H1 (cell line): ENCODE measurements at regions not wholly inside any gene's neighbourhood (a gene's known extent, or its start where the extent isn't known, plus 50 kb on each side); places are given as distances from the start of the nearest gene placed in this dataset.

Experiments used
- CTCF ChIA-PET: fragments of 300-600 bp; sonication (Branson Sonifier 250); formaldehyde crosslinking; loops from one replicate; lab custom pipeline; 2021; ENCODE audit not compliant: partially characterized antibody; lab: Charles Lee
- POLR2A ChIA-PET: fragments of 300-600 bp; sonication (Branson Sonifier 250); formaldehyde crosslinking; loops from one replicate; lab custom pipeline; 2021; ENCODE audit warnings: inconsistent platforms; ENCODE audit not compliant: partially characterized antibody; lab: Charles Lee
- DNase-seq, 2 experiments: peaks; one replicate each; pipeline versions ENCODE4 v3.0.0 to v3.0.0-alpha.2; 2010 to 2022; ENCODE audit warnings: low spot score in 2 of 2, low read depth in 1 of 2, mixed read lengths in 1 of 2
- FAIRE-seq: peaks from 2 replicates; lab custom pipeline; 2011; peaks lifted over from hg19 to GRCh38; lab: Jason Lieb, UNC
- H2AFZ ChIP-seq: 2 replicates; pipeline ENCODE4 v1.8.1; 2012; ENCODE audit warnings: low read length, inconsistent platforms
- H2AK5ac ChIP-seq: 2 replicates; pipeline ENCODE4 v1.6.1; 2013; ENCODE audit warnings: low read depth, low read length
- H2BK120ac ChIP-seq: replicated peaks from 2 replicates; pipeline ENCODE3; 2013; ENCODE audit warnings: low read depth, low read length, inconsistent platforms
- H2BK12ac ChIP-seq: 2 replicates; pipeline ENCODE4 v1.6.1; 2013; ENCODE audit warnings: low read depth, low read length
- H2BK15ac ChIP-seq: 2 replicates; pipeline ENCODE4 v1.6.1; 2013; ENCODE audit warnings: low read length
- H2BK20ac ChIP-seq: 2 replicates; pipeline ENCODE4 v1.6.1; 2013; ENCODE audit warnings: low read length
- H2BK5ac ChIP-seq: 2 replicates; pipeline ENCODE4 v1.6.1; 2013; ENCODE audit warnings: low read depth, low read length
- H3K14ac ChIP-seq: 2 replicates; pipeline ENCODE4 v1.6.1; 2013; ENCODE audit warnings: inconsistent platforms; ENCODE audit not compliant: insufficient read length
- H3K18ac ChIP-seq: 2 replicates; pipeline ENCODE4 v1.6.1; 2013; ENCODE audit warnings: low read length; ENCODE audit errors: extremely low read depth
- H3K23ac ChIP-seq: 2 replicates; pipeline ENCODE4 v1.6.1; 2013; ENCODE audit warnings: inconsistent platforms; ENCODE audit not compliant: insufficient read length
- H3K23me2 ChIP-seq: 2 replicates; pipeline ENCODE4 v1.6.1; 2013; ENCODE audit warnings: low read depth, low read length
- H3K27ac ChIP-seq: 2 replicates; pipeline ENCODE4 v1.6.1; 2011; ENCODE audit warnings: low read depth, low read length, inconsistent platforms
- H3K27me3 ChIP-seq, 4 experiments: replicated peaks in 1 of 4; 1 replicate in 1 of 4; 2 replicates in 3 of 4; pipeline versions ENCODE4 v1.6.1 to v1.8.1; 2011 to 2013; ENCODE audit warnings: low read length in 3 of 4, mild to moderate bottlenecking in 3 of 4, inconsistent platforms in 2 of 4, mixed read lengths in 2 of 4, moderate library complexity in 1 of 4; ENCODE audit not compliant: control insufficient read depth in 3 of 4, insufficient read depth in 3 of 4; ENCODE audit errors: extremely low read depth in 1 of 4
- H3K36me3 ChIP-seq, 4 experiments: 2 replicates each; pipeline versions ENCODE4 v1.6.1 to v1.8.1; 2011 to 2013; ENCODE audit warnings: mild to moderate bottlenecking in 4 of 4, low read length in 3 of 4, moderate library complexity in 2 of 4, control low read depth in 1 of 4, inconsistent platforms in 1 of 4; ENCODE audit not compliant: insufficient read depth in 4 of 4, control insufficient read depth in 2 of 4
- H3K4ac ChIP-seq: replicated peaks from 2 replicates; pipeline ENCODE3; 2013; ENCODE audit warnings: low read length, low read depth, mixed read lengths, inconsistent platforms; ENCODE audit not compliant: insufficient read length
- H3K4me1 ChIP-seq, 4 experiments: replicated peaks in 1 of 4; 1 replicate in 1 of 4; 2 replicates in 3 of 4; pipeline versions ENCODE4 v1.6.1 to v1.8.1; 2011 to 2013; ENCODE audit warnings: low read length in 3 of 4, inconsistent platforms in 2 of 4, mixed read lengths in 1 of 4; ENCODE audit not compliant: insufficient read depth in 4 of 4, control insufficient read depth in 3 of 4
- H3K4me2 ChIP-seq, 2 experiments: 2 replicates each; pipeline versions ENCODE4 v1.6.1 to v1.8.1; 2011 to 2013; ENCODE audit warnings: low read depth in 2 of 2, low read length in 2 of 2, control low read depth in 1 of 2, inconsistent platforms in 1 of 2, mild to moderate bottlenecking in 1 of 2; ENCODE audit not compliant: insufficient read depth in 1 of 2
- H3K4me3 ChIP-seq, 4 experiments: fragments of 200-600, 300-600 bp in 1 of 4; sonication (generic), shearing (Covaris generic), sonication (Bioruptor Twin) in 1 of 4; 2 replicates each; pipeline versions ENCODE4 v1.5.1 to v1.8.1; 2011 to 2016; ENCODE audit warnings: low read length in 4 of 4, low read depth in 3 of 4, control low read depth in 2 of 4, inconsistent platforms in 2 of 4, mild to moderate bottlenecking in 2 of 4, mixed read lengths in 1 of 4, moderate library complexity in 1 of 4; ENCODE audit not compliant: insufficient read depth in 2 of 4; ENCODE audit errors: extremely low read depth in 1 of 4
- H3K56ac ChIP-seq: replicated peaks from 2 replicates; pipeline ENCODE3; 2013; ENCODE audit warnings: low read depth, mild to moderate bottlenecking, mixed read lengths, low read length, inconsistent platforms; ENCODE audit not compliant: insufficient read length
- H3K79me1 ChIP-seq: 2 replicates; pipeline ENCODE4 v1.6.1; 2013; ENCODE audit warnings: low read depth, low read length, control low read depth
- H3K79me2 ChIP-seq, 2 experiments: 2 replicates each; pipeline versions ENCODE4 v1.6.1 to v1.8.1; 2012 to 2013; ENCODE audit warnings: low read length in 2 of 2, mild to moderate bottlenecking in 2 of 2, inconsistent platforms in 1 of 2; ENCODE audit not compliant: insufficient read depth in 2 of 2, control insufficient read depth in 1 of 2
- H3K9ac ChIP-seq, 4 experiments: replicated peaks in 1 of 4; 1 replicate in 1 of 4; 2 replicates in 3 of 4; pipeline versions ENCODE4 v1.6.1 to v1.8.1; 2011 to 2013; ENCODE audit warnings: low read depth in 3 of 4, low read length in 3 of 4, control low read depth in 2 of 4, mild to moderate bottlenecking in 2 of 4, moderate library complexity in 2 of 4, inconsistent platforms in 1 of 4; ENCODE audit errors: extremely low read depth in 1 of 4
- H3K9me3 ChIP-seq, 2 experiments: 2 replicates each; pipeline versions ENCODE4 v1.6.1 to v1.8.1; 2012 to 2013; ENCODE audit warnings: mild to moderate bottlenecking in 2 of 2, moderate library complexity in 2 of 2, control low read depth in 1 of 2, inconsistent platforms in 1 of 2, low read depth in 1 of 2, low read length in 1 of 2, mixed read lengths in 1 of 2; ENCODE audit not compliant: insufficient read depth in 2 of 2
- H4K20me1 ChIP-seq, 2 experiments: replicated peaks in 1 of 2; 2 replicates each; pipeline versions ENCODE3 to v1.8.1; 2011 to 2013; ENCODE audit warnings: inconsistent platforms in 2 of 2, low read length in 2 of 2, mild to moderate bottlenecking in 1 of 2; ENCODE audit not compliant: insufficient read depth in 2 of 2, control insufficient read depth in 1 of 2
- H4K5ac ChIP-seq: 2 replicates; pipeline ENCODE4 v1.6.1; 2013; ENCODE audit warnings: low read length, low read depth, mixed read lengths, inconsistent platforms; ENCODE audit not compliant: insufficient read length
- H4K8ac ChIP-seq: 2 replicates; pipeline ENCODE4 v1.8.0; 2013; ENCODE audit warnings: mild to moderate bottlenecking, moderate library complexity, low read length, inconsistent platforms; ENCODE audit not compliant: insufficient read depth; ENCODE audit errors: extremely low read depth
- H4K91ac ChIP-seq: replicated peaks from 2 replicates; pipeline ENCODE3; 2013; ENCODE audit warnings: low read length, mixed read lengths, inconsistent platforms; ENCODE audit not compliant: insufficient read length
- ASH2L ChIP-seq: fragments of 200-600, 300-600 bp; sonication (generic); IDR thresholded peaks from one replicate; pipeline ENCODE4 v1.7.1; 2017; ENCODE audit warnings: low read length
- BCL11A ChIP-seq, 2 experiments: IDR thresholded peaks; one replicate each; pipeline ENCODE4 v1.6.1; 2011; ENCODE audit warnings: low read depth in 2 of 2, low read length in 2 of 2, mild to moderate bottlenecking in 2 of 2
- HDAC6 ChIP-seq: IDR thresholded peaks from one replicate; pipeline ENCODE4 v1.7.1; 2012; ENCODE audit warnings: low read depth, mild to moderate bottlenecking, inconsistent platforms, low read length, moderate library complexity
- MAFK ChIP-seq: IDR thresholded peaks from 2 replicates; pipeline ENCODE4 v1.6.1; 2012; ENCODE audit warnings: low read depth, mild to moderate bottlenecking, improper control_type of control experiment, low read length
- POU5F1 ChIP-seq: IDR thresholded peaks from 2 replicates; pipeline ENCODE4 v1.6.1; 2011; ENCODE audit warnings: low read depth, mild to moderate bottlenecking, low read length, moderate library complexity
- YY1 ChIP-seq: IDR thresholded peaks from 2 replicates; pipeline ENCODE4 v1.6.1; 2011; ENCODE audit warnings: low read depth, mild to moderate bottlenecking, low read length
- ZNF274 ChIP-seq: IDR thresholded peaks from 2 replicates; pipeline ENCODE4 v1.7.0; 2012; ENCODE audit warnings: low read length, borderline replicate concordance; ENCODE audit errors: extremely low read depth
- WGBS, 2 experiments: shearing (Covaris generic) in 1 of 2; methylation state at CpG; one replicate each; pipeline versions ENCODE4 v1.1.6 to v1.1.7; 2013 to 2015; ENCODE audit warnings: low lambda C conversion rate in 2 of 2, mixed read lengths in 2 of 2, inconsistent platforms in 1 of 2, low coverage in 1 of 2, missing lambda C conversion rate in 1 of 2; ENCODE audit not compliant: insufficient replicate concordance in 2 of 2, insufficient coverage in 1 of 2, insufficient read length in 1 of 2; ENCODE audit errors: extremely low coverage in 1 of 2, missing lambda C conversion rate in 1 of 2; 5-methylcytosine and 5-hydroxymethylcytosine counted together
- TF ChIP-seq, protein P1 (sequence below): IDR thresholded peaks from 2 replicates; pipeline ENCODE4 v1.6.1; 2011; ENCODE audit warnings: low read length, improper control_type of control experiment

DNA sequence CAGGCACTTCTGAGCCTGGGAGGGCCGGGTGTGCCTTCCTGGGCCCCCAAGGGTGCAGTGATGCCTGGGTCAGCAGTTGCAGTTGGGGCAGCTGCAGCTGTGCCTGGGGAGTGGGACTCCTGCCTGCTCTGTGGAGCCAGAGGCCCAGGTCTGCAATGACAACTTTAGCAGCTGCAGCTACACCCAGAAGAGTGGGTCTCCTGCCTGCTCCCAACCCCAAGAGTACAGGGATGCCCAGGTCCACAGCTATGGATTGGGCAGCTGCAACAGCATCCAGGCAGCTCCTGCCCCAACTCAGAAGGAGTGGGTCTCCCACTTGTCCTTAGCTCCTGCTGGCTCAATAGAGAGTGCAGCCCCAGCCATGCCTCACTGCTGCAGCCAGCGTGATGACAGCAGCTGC is 73.0 kb upstream of the ST3GAL5 start:
- no peak overlapping the region for H3K18ac ChIP-seq
- H3K4me2 ChIP-seq: no peak overlapping the region
- H3K14ac ChIP-seq: no peak overlapping the region
- POLR2A ChIA-PET: no interaction called here
- H3K56ac ChIP-seq: no peak overlapping the region
- no peaks in the 10 kb centered on the region for H4K20me1 ChIP-seq
- H3K79me2 ChIP-seq: no peaks in the 10 kb centered on the region
- H2BK20ac ChIP-seq: no peak overlapping the region
- no peak overlapping the region for H2BK12ac ChIP-seq
- H3K27ac ChIP-seq: no peak overlapping the region
- H3K4me3 ChIP-seq: no peak overlapping the region
- FAIRE-seq: no peak
- no peaks in the 10 kb centered on the region for H3K36me3 ChIP-seq
- no peak overlapping the region for H2BK120ac ChIP-seq
- DNase-seq: no peak
- H4K91ac ChIP-seq: no peak overlapping the region
- H3K4me1 ChIP-seq: peaks cover 0 to 5% (median 3%) of the 10 kb centered on the region in 4 experiments; a peak in 3 of 7 replicates
- no peak overlapping the region for H3K4ac ChIP-seq
- CTCF ChIA-PET: interaction anchor here (1.7 kb wide), 1 partner anchor 12 kb away, joined by 4 read pairs; no protein-coding TSS in a partner anchor
- H2AFZ ChIP-seq: no peak overlapping the region
- H3K9me3 ChIP-seq: peaks cover 14 to 29% of the 10 kb centered on the region in 2 experiments
- H3K27me3 ChIP-seq: no peaks in the 10 kb centered on the region
- H3K23ac ChIP-seq: no peak overlapping the region
- H2BK15ac ChIP-seq: no peak overlapping the region
- no peaks in the 10 kb centered on the region for H3K79me1 ChIP-seq
- H2AK5ac ChIP-seq: 0 out of 2 replicates have a peak overlapping the region, but pooled peaks have one; percentile 6
- no peak overlapping the region for H3K9ac ChIP-seq
- 0 out of 2 replicates have a peak overlapping the region, but pooled peaks have one; percentile 14 for H4K8ac ChIP-seq
- no peak overlapping the region for H2BK5ac ChIP-seq
- H3K23me2 ChIP-seq: no peaks in the 10 kb centered on the region
- H4K5ac ChIP-seq: no peak overlapping the region
- WGBS, 2 experiments: 78% methylated on average over 2 of the region's 2 CpGs; no CpG with 5 or more reads in 1 of the 2 experiments
- TF ChIP-seq ZNF274 (no peak), HDAC6 (no peak), YY1 (no peak), BCL11A (IDR thresholded peaks at IDR 0.05; ENCODE audit: low read depth in 2 of 2, low read length in 2 of 2) (no peak), ASH2L (no peak), MAFK (no peak), POU5F1 (no peak)
- TF ChIP-seq, protein P1, sequence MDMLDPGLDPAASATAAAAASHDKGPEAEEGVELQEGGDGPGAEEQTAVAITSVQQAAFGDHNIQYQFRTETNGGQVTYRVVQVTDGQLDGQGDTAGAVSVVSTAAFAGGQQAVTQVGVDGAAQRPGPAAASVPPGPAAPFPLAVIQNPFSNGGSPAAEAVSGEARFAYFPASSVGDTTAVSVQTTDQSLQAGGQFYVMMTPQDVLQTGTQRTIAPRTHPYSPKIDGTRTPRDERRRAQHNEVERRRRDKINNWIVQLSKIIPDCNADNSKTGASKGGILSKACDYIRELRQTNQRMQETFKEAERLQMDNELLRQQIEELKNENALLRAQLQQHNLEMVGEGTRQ: no peak
